Fibroblast of lung (primary cell): ENCODE measurements at regions not wholly inside any gene's neighbourhood (a gene's known extent, or its start where the extent isn't known, plus 50 kb on each side); places are given as distances from the start of the nearest gene placed in this dataset.

Source experiments
- DNase-seq, 2 donors: peaks; one replicate each; pipeline versions ENCODE4 v3.0.0 to v3.0.0-alpha.2; 2010; ENCODE audit warnings: low read depth in 2 of 2
- H2AFZ ChIP-seq: 2 replicates; pipeline ENCODE4 v1.5.1; 2012; ENCODE audit warnings: low read length, control low read depth, inconsistent platforms
- H3K27ac ChIP-seq: 2 replicates; pipeline ENCODE4 v1.5.1; 2011; ENCODE audit warnings: low read length, control low read depth; ENCODE audit not compliant: insufficient read depth
- H3K27me3 ChIP-seq: 2 replicates; pipeline ENCODE4 v1.5.1; 2011; ENCODE audit warnings: mild to moderate bottlenecking, low read length; ENCODE audit not compliant: control insufficient read depth, insufficient read depth
- H3K36me3 ChIP-seq: 2 replicates; pipeline ENCODE4 v1.5.1; 2011; ENCODE audit warnings: low read length; ENCODE audit not compliant: control insufficient read depth, insufficient read depth
- H3K4me1 ChIP-seq: 2 replicates; pipeline ENCODE4 v1.5.1; 2011; ENCODE audit warnings: low read length; ENCODE audit not compliant: control insufficient read depth, insufficient read depth; ENCODE audit errors: extremely low read depth
- H3K4me2 ChIP-seq: 2 replicates; pipeline ENCODE4 v1.5.1; 2011; ENCODE audit warnings: low read length, control low read depth; ENCODE audit not compliant: insufficient read depth; ENCODE audit errors: extremely low read depth
- H3K4me3 ChIP-seq, 4 experiments: fragments of 200-600 bp in 1 of 4; sonication (generic) in 1 of 4; replicated peaks in 1 of 4; 2 replicates each; pipeline ENCODE4 v1.5.1; 2011 to 2016; ENCODE audit warnings: low read length in 4 of 4, low read depth in 3 of 4, mild to moderate bottlenecking in 3 of 4, control low read depth in 2 of 4, inconsistent platforms in 1 of 4, mixed read lengths in 1 of 4; ENCODE audit not compliant: insufficient read depth in 1 of 4; ENCODE audit errors: control extremely low read depth in 1 of 4
- H3K79me2 ChIP-seq: 2 replicates; pipeline ENCODE4 v1.5.1; 2012; ENCODE audit warnings: mild to moderate bottlenecking, low read length, inconsistent platforms; ENCODE audit not compliant: control insufficient read depth, insufficient read depth
- H3K9ac ChIP-seq: 2 replicates; pipeline ENCODE4 v1.5.1; 2011; ENCODE audit warnings: mild to moderate bottlenecking, low read length, control low read depth; ENCODE audit not compliant: insufficient read depth
- H3K9me3 ChIP-seq: 2 replicates; pipeline ENCODE4 v1.5.1; 2012; ENCODE audit warnings: low read depth, low read length; ENCODE audit not compliant: control insufficient read depth, insufficient read depth
- H4K20me1 ChIP-seq: 2 replicates; pipeline ENCODE4 v1.5.1; 2011; ENCODE audit warnings: low read length; ENCODE audit not compliant: control insufficient read depth, insufficient read depth; ENCODE audit errors: extremely low read depth
- CTCF ChIP-seq, 2 donors: IDR thresholded peaks in 1 of 2; conservative IDR thresholded peaks in 1 of 2; 1 replicate in 1 of 2; 2 replicates in 1 of 2; pipeline ENCODE4 v1.5.1; 2011 to 2012; ENCODE audit warnings: low read length in 2 of 2, control low read depth in 1 of 2, inconsistent platforms in 1 of 2, low read depth in 1 of 2, mild to moderate bottlenecking in 1 of 2
- EZH2 ChIP-seq: IDR thresholded peaks from 2 replicates; pipeline ENCODE4 v1.5.1; 2012; ENCODE audit warnings: low read length, control low read depth, mild to moderate bottlenecking; ENCODE audit errors: missing control alignments

DNA sequence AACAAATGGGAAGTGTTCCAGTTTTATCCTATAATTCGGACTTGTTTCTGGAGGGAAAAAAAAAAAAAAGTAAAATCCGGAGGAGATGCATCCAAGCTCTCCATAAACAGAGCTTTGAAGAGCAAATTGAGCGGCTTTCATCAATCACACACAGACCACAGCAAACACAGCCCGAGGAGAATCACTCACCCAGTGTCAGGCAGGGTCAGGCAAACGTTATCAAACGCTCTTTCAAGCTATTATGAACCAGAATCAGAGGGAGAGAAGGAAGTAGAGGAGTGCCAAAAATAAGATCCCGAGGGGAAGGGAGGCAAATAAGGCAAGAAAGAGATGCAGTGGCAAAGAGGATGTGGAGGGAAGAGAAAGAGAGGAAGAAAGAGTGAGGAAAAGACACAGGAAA lies 188.3 kb upstream of the CAMK1G start:
- H3K9me3 ChIP-seq, result no peaks in the 10 kb centered on the region
- no peak overlapping the region for H3K4me3 ChIP-seq
- H3K4me1 ChIP-seq, result peaks cover 12% of the 10 kb centered on the region
- no peak overlapping the region for H3K27ac ChIP-seq
- H3K27me3 ChIP-seq, result no peaks in the 10 kb centered on the region
- DNase-seq, result no peak
- H3K4me2 ChIP-seq, result no peak overlapping the region
- H3K9ac ChIP-seq, result no peak overlapping the region
- TF ChIP-seq EZH2 (no peak), CTCF (conservative IDR thresholded peaks at IDR 0.05 in 1 of 2, IDR thresholded peaks at IDR 0.05 in 1 of 2; ENCODE audit: low read depth in 1 of 2, low read length in 2 of 2) (no peak)
- H3K79me2 ChIP-seq, result no peaks in the 10 kb centered on the region
- no peaks in the 10 kb centered on the region for H4K20me1 ChIP-seq
- peak overlapping the region; percentile 58 for H2AFZ ChIP-seq
- no peaks in the 10 kb centered on the region for H3K36me3 ChIP-seq

DNA sequence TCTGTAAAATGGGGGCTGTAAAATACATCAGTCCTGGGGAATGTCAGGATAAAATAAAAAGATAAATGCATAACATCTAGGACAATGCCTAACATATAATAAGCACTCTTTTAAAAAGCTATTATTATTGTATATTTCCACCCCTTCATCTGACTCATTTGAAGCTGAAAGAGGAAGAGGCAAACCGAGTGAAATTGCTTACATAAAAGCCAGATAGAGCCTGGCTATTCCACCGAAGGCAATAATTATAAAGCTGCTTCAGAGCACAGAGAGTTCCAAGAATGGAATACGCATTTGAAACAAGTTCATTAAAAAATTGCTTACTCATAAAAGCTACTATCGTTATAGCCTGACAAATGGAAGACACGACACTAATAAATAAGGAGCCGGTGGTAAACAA lies 186.1 kb upstream of the CAMK1G start:
- H3K36me3 ChIP-seq, result no peaks in the 10 kb centered on the region
- H3K4me3 ChIP-seq, result no peak overlapping the region
- H4K20me1 ChIP-seq, result no peaks in the 10 kb centered on the region
- peaks cover 12% of the 10 kb centered on the region for H3K4me1 ChIP-seq
- no peaks in the 10 kb centered on the region for H3K79me2 ChIP-seq
- no peaks in the 10 kb centered on the region for H3K27me3 ChIP-seq
- H3K27ac ChIP-seq, result no peak overlapping the region
- H3K4me2 ChIP-seq, result no peak overlapping the region
- DNase-seq, result no peak
- H3K9me3 ChIP-seq, result no peaks in the 10 kb centered on the region
- H2AFZ ChIP-seq, result no peak overlapping the region
- TF ChIP-seq CTCF (conservative IDR thresholded peaks at IDR 0.05 in 1 of 2, IDR thresholded peaks at IDR 0.05 in 1 of 2; ENCODE audit: low read depth in 1 of 2, low read length in 2 of 2), result no peak
- no peak for TF ChIP-seq EZH2
- no peak overlapping the region for H3K9ac ChIP-seq

DNA sequence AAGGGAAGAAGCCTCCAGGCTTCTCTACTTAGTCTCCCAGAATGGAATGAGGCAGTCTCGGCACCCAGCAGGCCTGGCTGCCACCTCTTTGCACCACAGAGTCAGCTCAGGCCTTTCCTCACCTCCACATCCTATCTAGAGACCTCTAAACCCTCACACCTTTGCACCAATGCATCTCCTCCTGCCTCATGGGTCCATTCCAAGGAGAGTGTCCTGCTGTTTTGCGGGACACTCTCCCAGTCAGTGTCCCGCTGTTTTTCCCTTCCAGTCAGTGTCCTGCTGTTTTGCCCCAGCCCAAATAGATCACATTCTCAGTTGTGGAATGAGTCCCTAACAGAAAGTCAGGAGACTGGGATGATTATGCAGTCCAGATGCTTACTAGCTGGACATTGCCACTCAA lies 185.6 kb upstream of the CAMK1G start:
- no peaks in the 10 kb centered on the region for H4K20me1 ChIP-seq
- H2AFZ ChIP-seq, result no peak overlapping the region
- no peak for DNase-seq
- H3K4me2 ChIP-seq, result no peak overlapping the region
- TF ChIP-seq EZH2 (no peak), CTCF (conservative IDR thresholded peaks at IDR 0.05 in 1 of 2, IDR thresholded peaks at IDR 0.05 in 1 of 2; ENCODE audit: low read depth in 1 of 2, low read length in 2 of 2) (no peak)
- no peaks in the 10 kb centered on the region for H3K9me3 ChIP-seq
- no peak overlapping the region for H3K27ac ChIP-seq
- H3K4me3 ChIP-seq, result no peak overlapping the region
- no peaks in the 10 kb centered on the region for H3K27me3 ChIP-seq
- peaks cover 12% of the 10 kb centered on the region for H3K4me1 ChIP-seq
- H3K79me2 ChIP-seq, result no peaks in the 10 kb centered on the region
- H3K36me3 ChIP-seq, result no peaks in the 10 kb centered on the region
- H3K9ac ChIP-seq, result no peak overlapping the region
